Right forelimb (tissue), 1 donor: ENCODE measurements at regions not wholly inside any gene's neighbourhood (a gene's known extent, or its start where the extent isn't known, plus 50 kb on each side); places are given as distances from the start of the nearest gene placed in this dataset.

Source experiments
- DNase-seq: peaks from one replicate; pipeline ENCODE4 v3.0.0-alpha.2; 2018

- DNase-seq: no peak
These were observed 364.2 kb downstream of the KLF5 start for GRCh38 chr13:73422973-73423372.

- DNase-seq: no peak
These were observed 362.6 kb downstream of the KLF5 start for GRCh38 chr13:73421310-73421912.

GRCh38 chr13:73419186-73419585 is 360.4 kb downstream of the KLF5 start:
- no peak for DNase-seq

GRCh38 chr13:73417012-73417615 is 358.3 kb downstream of the KLF5 start:
- DNase-seq: no peak

GRCh38 chr13:73416093-73416492 is 357.3 kb downstream of the KLF5 start:
- DNase-seq: no peak

- DNase-seq: no peak
These were observed 354.9 kb downstream of the KLF5 start for GRCh38 chr13:73413656-73414055.

- DNase-seq: no peak
These were observed 354.1 kb downstream of the KLF5 start for GRCh38 chr13:73412933-73413332.

GRCh38 chr13:73411067-73411809 is 352.4 kb downstream of the KLF5 start:
- DNase-seq: no peak

GRCh38 chr13:73406454-73406853 is 347.6 kb downstream of the KLF5 start:
- DNase-seq: no peak

- no peak for DNase-seq
These were observed 345.8 kb downstream of the KLF5 start for GRCh38 chr13:73404581-73404980.

DNA sequence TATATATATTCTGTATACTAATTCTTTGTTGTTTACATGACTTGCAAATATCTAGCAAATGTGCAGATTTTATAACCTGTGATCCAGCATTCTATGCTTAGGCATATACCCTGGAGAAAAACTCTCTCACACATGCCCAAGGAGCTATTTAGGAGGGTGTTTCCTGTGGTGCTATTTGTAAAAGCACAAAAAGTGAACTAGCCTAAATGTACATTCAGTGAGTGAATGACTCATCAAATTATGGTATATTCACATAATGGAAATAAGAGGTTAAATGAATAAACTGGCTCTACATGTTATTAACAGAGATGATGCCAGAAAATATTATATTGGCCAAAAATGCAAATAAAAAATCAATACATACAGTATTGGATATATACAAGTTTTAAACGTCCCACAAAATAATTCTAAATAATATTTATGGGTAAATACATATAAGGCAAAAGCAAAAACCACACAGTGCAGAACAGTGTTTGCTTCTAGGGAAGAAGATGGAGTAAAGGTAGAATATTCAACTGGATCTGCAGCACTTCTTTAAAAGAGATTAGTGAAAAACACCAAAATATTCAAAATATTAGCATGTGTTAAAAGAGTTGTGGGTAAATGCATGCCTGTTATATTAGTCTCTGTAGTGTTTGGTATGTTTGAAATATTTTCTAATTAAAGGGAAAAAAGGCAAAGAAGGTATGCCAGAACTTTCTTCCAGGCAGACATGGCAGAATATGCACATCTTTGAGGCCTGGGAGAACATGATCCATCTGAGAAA is 344.7 kb downstream of the KLF5 start:
- DNase-seq: no peak

- DNase-seq: no peak
These were observed 343.0 kb downstream of the KLF5 start for GRCh38 chr13:73401769-73402168.

GRCh38 chr13:73399347-73400216 is 340.8 kb downstream of the KLF5 start:
- DNase-seq: no peak

GRCh38 chr13:73397496-73398305 is 338.9 kb downstream of the KLF5 start:
- no peak for DNase-seq

- no peak for DNase-seq
These were observed 335.3 kb downstream of the KLF5 start for GRCh38 chr13:73394066-73394465.

DNA sequence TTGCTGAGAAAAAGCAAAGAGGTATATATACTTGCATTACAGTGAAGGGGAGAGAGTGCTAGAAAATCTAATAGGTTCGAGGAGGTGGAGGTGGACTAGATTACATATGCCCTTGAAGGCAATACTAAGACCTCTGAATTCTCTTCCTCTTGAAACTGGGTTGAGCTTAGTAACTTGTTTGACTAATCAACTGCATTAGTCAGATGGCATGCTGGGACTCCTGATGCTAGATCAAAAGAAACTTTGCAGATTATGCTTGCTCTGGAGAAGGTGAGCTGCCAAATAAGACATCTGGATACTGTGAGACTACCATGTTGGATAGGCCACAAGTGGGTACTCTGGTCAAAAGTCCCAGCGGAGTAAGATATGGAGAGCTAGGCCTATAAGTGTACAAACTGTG is 331.3 kb downstream of the KLF5 start:
- no peak for DNase-seq

GRCh38 chr13:73388586-73388985 is 329.8 kb downstream of the KLF5 start:
- DNase-seq: no peak

DNA sequence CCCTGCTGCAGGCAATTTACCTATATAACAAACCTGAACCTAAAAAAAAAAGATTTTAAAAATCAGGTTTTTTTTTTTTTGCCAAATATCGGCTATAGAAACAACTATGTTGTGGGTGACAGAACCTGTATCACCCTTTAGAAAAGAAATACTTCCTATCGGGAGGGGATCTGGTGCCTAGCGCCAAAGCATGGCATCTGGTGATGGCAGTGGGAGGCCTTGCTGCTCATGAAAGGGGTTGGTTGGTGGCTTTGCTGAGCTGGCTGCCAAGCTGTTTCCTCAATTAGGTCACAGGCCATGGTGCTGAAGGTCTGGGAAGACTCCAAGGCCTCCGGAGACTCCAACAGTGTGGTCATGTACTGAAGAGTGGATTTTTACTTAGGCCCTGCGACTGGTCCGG is 328.5 kb downstream of the KLF5 start:
- DNase-seq: no peak

DNA sequence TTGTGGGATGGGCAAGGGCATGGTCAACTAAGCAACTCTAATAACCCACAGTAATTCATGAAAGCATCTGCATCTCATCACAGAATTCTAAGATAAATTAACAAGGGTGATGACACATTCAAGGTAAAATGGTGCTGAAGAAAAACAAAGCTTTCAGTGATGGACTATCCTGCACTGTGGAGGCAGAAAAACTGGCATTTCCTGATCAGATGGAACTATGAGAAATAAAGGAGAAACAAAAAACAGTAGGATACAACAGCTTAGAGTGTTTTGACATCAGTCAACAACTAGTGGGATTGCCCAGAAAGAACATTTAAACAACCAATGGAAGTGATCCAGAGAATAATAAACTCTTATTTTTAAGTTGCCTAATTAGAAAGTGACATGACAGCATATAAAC is 327.0 kb downstream of the KLF5 start:
- no peak for DNase-seq

- no peak for DNase-seq
These were observed 314.1 kb downstream of the KLF5 start for GRCh38 chr13:73372666-73373627.
